Mesenchymal stem cell (in vitro differentiated cells and primary cell): ENCODE measurements at regions not wholly inside any gene's neighbourhood (a gene's known extent, or its start where the extent isn't known, plus 50 kb on each side); places are given as distances from the start of the nearest gene placed in this dataset.

Experiments used
- DNase-seq: peaks from one replicate; pipeline ENCODE4 v3.0.0-alpha.2; 2013
- H2AFZ ChIP-seq: one replicate; pipeline ENCODE4 v1.6.1; 2013; ENCODE audit warnings: low read depth, mild to moderate bottlenecking, control low read depth, inconsistent platforms, low read length, moderate library complexity
- H2AK5ac ChIP-seq: 2 replicates; pipeline ENCODE4 v1.6.1; 2013; ENCODE audit warnings: low read length, moderate library complexity, mild to moderate bottlenecking, inconsistent platforms; ENCODE audit not compliant: severe bottlenecking
- H2BK120ac ChIP-seq: one replicate; pipeline ENCODE4 v1.6.1; 2013; ENCODE audit warnings: low read depth, mild to moderate bottlenecking, inconsistent platforms, low read length, moderate library complexity
- H2BK12ac ChIP-seq, 2 experiments: one replicate each; pipeline ENCODE4 v1.6.1; 2013; ENCODE audit warnings: inconsistent platforms in 2 of 2, low read length in 2 of 2, mild to moderate bottlenecking in 2 of 2, moderate library complexity in 2 of 2, control low read depth in 1 of 2
- H2BK15ac ChIP-seq: one replicate; pipeline ENCODE4 v1.6.1; 2013; ENCODE audit warnings: mild to moderate bottlenecking, low read depth, inconsistent platforms; ENCODE audit not compliant: poor library complexity, severe bottlenecking
- H2BK5ac ChIP-seq: 2 replicates; pipeline ENCODE4 v1.6.1; 2013; ENCODE audit warnings: low read depth, mild to moderate bottlenecking, low read length, control low read depth, inconsistent platforms; ENCODE audit not compliant: poor library complexity, severe bottlenecking
- H3K14ac ChIP-seq, 2 experiments: one replicate each; pipeline ENCODE4 v1.6.1; 2013; ENCODE audit warnings: inconsistent platforms in 2 of 2, low read length in 2 of 2, control low read depth in 1 of 2, mild to moderate bottlenecking in 1 of 2, moderate library complexity in 1 of 2
- H3K18ac ChIP-seq, 2 experiments: one replicate each; pipeline ENCODE4 v1.6.1; 2013; ENCODE audit warnings: inconsistent platforms in 2 of 2, low read length in 2 of 2, control low read depth in 1 of 2, low read depth in 1 of 2, mild to moderate bottlenecking in 1 of 2
- H3K23ac ChIP-seq, 2 experiments: one replicate each; pipeline ENCODE4 v1.6.1; 2013; ENCODE audit warnings: inconsistent platforms in 2 of 2, low read length in 2 of 2, mild to moderate bottlenecking in 2 of 2, moderate library complexity in 2 of 2, control low read depth in 1 of 2
- H3K27ac ChIP-seq: 2 replicates; pipeline ENCODE4 v1.5.1; 2013; ENCODE audit warnings: mild to moderate bottlenecking, moderate library complexity, low read length, control low read depth, inconsistent platforms; ENCODE audit not compliant: poor library complexity, severe bottlenecking
- H3K27me3 ChIP-seq, 2 experiments: 2 replicates each; pipeline versions ENCODE4 v1.6.1 to v1.7.0; 2013; ENCODE audit warnings: low read length in 2 of 2, mild to moderate bottlenecking in 2 of 2, moderate library complexity in 2 of 2, control low read depth in 1 of 2, inconsistent platforms in 1 of 2; ENCODE audit not compliant: control insufficient read depth in 1 of 2, insufficient read depth in 1 of 2
- H3K36me3 ChIP-seq, 2 experiments: 2 replicates each; pipeline versions ENCODE4 v1.6.1 to v1.7.0; 2013; ENCODE audit warnings: low read length in 2 of 2, control low read depth in 1 of 2, inconsistent platforms in 1 of 2, low read depth in 1 of 2, mild to moderate bottlenecking in 1 of 2; ENCODE audit not compliant: insufficient read depth in 2 of 2, control insufficient read depth in 1 of 2
- H3K4ac ChIP-seq, 2 experiments: one replicate each; pipeline ENCODE4 v1.6.1; 2013; ENCODE audit warnings: inconsistent platforms in 2 of 2, low read length in 2 of 2, mild to moderate bottlenecking in 2 of 2, moderate library complexity in 2 of 2, control low read depth in 1 of 2, low read depth in 1 of 2
- H3K4me1 ChIP-seq: 2 replicates; pipeline ENCODE4 v1.6.1; 2013; ENCODE audit warnings: low read depth, low read length, control low read depth; ENCODE audit not compliant: control insufficient read depth, insufficient read depth
- H3K4me2 ChIP-seq: 2 replicates; pipeline ENCODE4 v1.6.1; 2013; ENCODE audit warnings: low read length, mild to moderate bottlenecking, inconsistent platforms; ENCODE audit not compliant: poor library complexity, severe bottlenecking
- H3K4me3 ChIP-seq, 2 experiments: 2 replicates each; pipeline versions ENCODE4 v1.5.1 to v1.7.0; 2013; ENCODE audit warnings: low read length in 2 of 2, mild to moderate bottlenecking in 2 of 2, control low read depth in 1 of 2, low read depth in 1 of 2; ENCODE audit not compliant: insufficient read depth in 1 of 2
- H3K79me1 ChIP-seq: replicated peaks from 2 replicates; pipeline ENCODE4 v1.6.1; 2013; ENCODE audit warnings: mild to moderate bottlenecking, control low read depth, low read length, inconsistent platforms; ENCODE audit not compliant: poor library complexity, severe bottlenecking
- H3K9ac ChIP-seq: 2 replicates; pipeline ENCODE4 v1.7.0; 2013; ENCODE audit warnings: mild to moderate bottlenecking, low read length, moderate library complexity
- H3K9me3 ChIP-seq: 2 replicates; pipeline ENCODE4 v1.7.0; 2013; ENCODE audit warnings: mild to moderate bottlenecking, low read length; ENCODE audit not compliant: control insufficient read depth
- H4K8ac ChIP-seq: one replicate; pipeline ENCODE4 v1.6.1; 2013; ENCODE audit warnings: inconsistent platforms, mild to moderate bottlenecking, low read length, moderate library complexity
- H4K91ac ChIP-seq: one replicate; pipeline ENCODE4 v1.6.1; 2013; ENCODE audit warnings: mild to moderate bottlenecking, low read length, inconsistent platforms
- WGBS: methylation state at CpG from one replicate; pipeline ENCODE4 v1.1.7; 2013; ENCODE audit warnings: mixed read lengths; 5-methylcytosine and 5-hydroxymethylcytosine counted together

DNA sequence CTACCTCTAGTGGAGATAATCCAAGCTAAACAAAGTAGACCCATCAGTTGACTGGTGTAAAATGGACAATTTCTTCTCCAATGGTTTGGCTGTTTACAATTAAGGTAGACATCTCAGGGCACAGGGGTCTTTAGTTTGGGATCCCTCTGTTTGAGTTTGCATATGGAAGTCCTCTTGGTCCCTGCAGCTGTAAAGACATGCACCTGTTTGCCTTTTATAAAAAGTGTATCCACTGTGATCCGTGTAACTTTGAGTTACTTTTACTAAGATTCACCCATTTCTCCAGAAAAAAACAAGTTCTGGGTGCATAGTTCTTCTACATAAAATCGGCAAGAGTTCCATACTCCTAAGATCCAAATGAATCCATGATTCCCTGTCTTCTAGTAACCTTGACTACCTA lies 374.7 kb upstream of the ADAMTS16 start:
- WGBS, result 85% methylated on average over 2 of the region's 2 CpGs

DNA sequence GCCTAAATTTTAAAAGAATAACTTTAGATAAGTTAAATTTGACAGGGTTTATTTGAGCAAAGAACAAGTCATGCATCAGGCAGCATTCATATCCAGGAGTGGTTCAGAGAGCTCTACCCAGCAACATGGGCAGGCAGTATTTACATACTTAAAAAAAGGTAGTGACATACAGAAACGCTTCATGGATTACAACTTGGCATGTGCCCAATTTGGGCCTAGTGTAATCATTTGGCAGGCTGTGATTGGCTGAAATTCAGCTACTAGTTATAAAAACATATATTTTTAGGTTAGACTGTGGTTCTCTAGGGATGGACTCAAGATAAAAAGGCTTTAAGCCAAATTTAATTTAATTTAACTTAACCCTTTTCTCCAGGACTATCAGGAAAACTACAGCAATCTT lies 374.0 kb upstream of the ADAMTS16 start:
- Histone ChIP-seq H3K27me3 (no peaks in the 10 kb centered on the region), H3K79me1 (no peaks in the 10 kb centered on the region), H2BK5ac (no peak overlapping the region), H2AK5ac (no peak overlapping the region), H3K9me3 (no peaks in the 10 kb centered on the region), H2AFZ (no peak overlapping the region), H2BK120ac (no peak overlapping the region), H3K14ac (no peak overlapping the region), H2BK12ac (no peak overlapping the region), H3K4me2 (no peak overlapping the region), H2BK15ac (no peak overlapping the region), H3K18ac (no peak overlapping the region), H3K4me1 (no peaks in the 10 kb centered on the region), H3K23ac (no peak overlapping the region), H3K9ac (no peak overlapping the region), H3K36me3 (no peaks in the 10 kb centered on the region), H3K4ac (no peak overlapping the region), H4K91ac (no peak overlapping the region), H3K4me3 (no peak overlapping the region), H4K8ac (no peak overlapping the region), H3K27ac (no peak overlapping the region)
- no peak for DNase-seq
- 67% methylated on average over 1 of the region's 1 CpG for WGBS

More for the DNA sequence above, 374.7 kb upstream of the ADAMTS16 start:
- H2BK5ac ChIP-seq, result no peak overlapping the region
- H2BK15ac ChIP-seq, result no peak overlapping the region
- no peak overlapping the region for H4K91ac ChIP-seq
- no peaks in the 10 kb centered on the region for H3K4me1 ChIP-seq
- H3K36me3 ChIP-seq, result no peaks in the 10 kb centered on the region
- H3K14ac ChIP-seq, result no peak overlapping the region
- DNase-seq, result no peak
- no peak overlapping the region for H3K27ac ChIP-seq
- no peak overlapping the region for H3K9ac ChIP-seq
- H3K23ac ChIP-seq, result no peak overlapping the region
- H3K4me3 ChIP-seq, result no peak overlapping the region
- H2AK5ac ChIP-seq, result no peak overlapping the region
- H3K4me2 ChIP-seq, result no peak overlapping the region
- H2AFZ ChIP-seq, result no peak overlapping the region
- H3K27me3 ChIP-seq, result no peaks in the 10 kb centered on the region
- no peaks in the 10 kb centered on the region for H3K79me1 ChIP-seq
- H3K9me3 ChIP-seq, result no peaks in the 10 kb centered on the region
- H3K4ac ChIP-seq, result no peak overlapping the region
- H3K18ac ChIP-seq, result no peak overlapping the region
- H4K8ac ChIP-seq, result no peak overlapping the region
- H2BK120ac ChIP-seq, result no peak overlapping the region
- no peak overlapping the region for H2BK12ac ChIP-seq

DNA sequence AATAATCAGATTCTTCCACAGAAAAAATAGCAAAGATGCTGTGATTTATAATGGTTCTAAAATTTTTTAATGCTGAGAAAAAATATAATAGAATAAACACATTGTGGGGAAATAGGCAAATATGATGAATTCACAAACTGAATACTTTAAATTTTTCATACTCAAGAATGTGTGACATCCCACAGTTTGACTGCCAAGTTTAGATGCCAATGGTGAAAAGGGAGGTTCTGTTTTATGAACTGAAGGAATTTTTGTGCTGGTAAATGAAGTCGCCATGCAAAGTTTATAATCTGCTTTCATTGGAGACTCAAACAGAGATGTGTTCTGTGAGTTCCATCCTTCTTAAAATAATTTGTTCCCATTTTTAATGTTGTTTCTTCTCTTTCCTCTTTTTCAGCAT lies 367.5 kb upstream of the ADAMTS16 start:
- no peaks in the 10 kb centered on the region for H3K4me1 ChIP-seq
- no peak overlapping the region for H3K27ac ChIP-seq
- H3K27me3 ChIP-seq, result no peaks in the 10 kb centered on the region
- H3K14ac ChIP-seq, result no peak overlapping the region
- 100% methylated on average over 1 of the region's 1 CpG for WGBS
- no peak overlapping the region for H2BK15ac ChIP-seq
- H3K4me3 ChIP-seq, result no peak overlapping the region
- no peak overlapping the region for H4K91ac ChIP-seq
- no peak overlapping the region for H3K4me2 ChIP-seq
- no peak overlapping the region for H3K18ac ChIP-seq
- no peak overlapping the region for H2BK120ac ChIP-seq
- no peak overlapping the region for H2AFZ ChIP-seq
- no peak overlapping the region for H4K8ac ChIP-seq
- no peaks in the 10 kb centered on the region for H3K36me3 ChIP-seq
- H3K9me3 ChIP-seq, result peaks cover 7% of the 10 kb centered on the region
- no peak overlapping the region for H2BK12ac ChIP-seq
- H2AK5ac ChIP-seq, result no peak overlapping the region
- no peak overlapping the region for H2BK5ac ChIP-seq
- no peak for DNase-seq
- no peak overlapping the region for H3K9ac ChIP-seq
- H3K79me1 ChIP-seq, result no peaks in the 10 kb centered on the region
- no peak overlapping the region for H3K23ac ChIP-seq
- no peak overlapping the region for H3K4ac ChIP-seq

DNA sequence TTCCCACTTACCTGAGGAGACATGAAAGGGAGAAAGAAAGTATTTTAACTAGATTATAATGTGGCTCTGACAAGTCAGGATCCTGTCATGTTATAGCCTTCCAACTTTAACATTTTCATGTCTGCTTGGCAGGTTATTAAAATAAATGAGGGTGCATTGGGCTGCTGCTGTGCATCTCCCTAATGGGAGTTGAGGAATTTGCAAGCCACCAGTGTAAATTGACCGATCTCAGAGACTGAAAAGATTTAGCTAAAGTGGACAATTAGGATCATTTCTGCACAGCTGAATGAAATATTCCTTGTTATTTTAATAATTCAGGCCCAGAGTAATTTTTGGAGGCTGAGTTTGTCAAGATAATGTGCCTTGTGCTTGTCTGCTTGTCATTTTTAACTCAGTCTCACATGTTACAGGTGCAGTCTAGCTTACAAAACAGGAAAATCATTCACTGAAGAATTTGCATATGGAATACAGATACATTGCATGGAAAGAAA lies 366.3 kb upstream of the ADAMTS16 start:
- Histone ChIP-seq H3K4me3 (no peak overlapping the region), H2BK120ac (no peak overlapping the region), H3K36me3 (no peaks in the 10 kb centered on the region), H3K23ac (no peak overlapping the region), H3K14ac (no peak overlapping the region), H3K4ac (no peak overlapping the region), H3K9me3 (peaks cover 7% of the 10 kb centered on the region), H4K91ac (no peak overlapping the region), H3K27me3 (no peaks in the 10 kb centered on the region), H3K79me1 (no peaks in the 10 kb centered on the region), H2BK15ac (no peak overlapping the region), H3K4me1 (no peaks in the 10 kb centered on the region), H3K4me2 (no peak overlapping the region), H3K9ac (no peak overlapping the region), H2AK5ac (no peak overlapping the region), H3K18ac (no peak overlapping the region), H2BK12ac (no peak overlapping the region), H2BK5ac (no peak overlapping the region), H3K27ac (no peak overlapping the region), H4K8ac (no peak overlapping the region), H2AFZ (no peak overlapping the region)
- no peak for DNase-seq
- WGBS, result 71% methylated on average over 1 of the region's 1 CpG
